ENCODE measurements at regions not wholly inside any gene's neighbourhood (a gene's known extent, or its start where the extent isn't known, plus 50 kb on each side); places are given as distances from the start of the nearest gene placed in this dataset.
"Not testable (repeated sequence)": the region's sequence is repeated elsewhere in the genome, so short reads cannot be mapped to it uniquely, and the experiment has no call there.

- no peak overlapping the region for H3K4me2 ChIP-seq (ENCODE audit: unreplicated experiment)
- H3K36me3 ChIP-seq (ENCODE audit: low read depth), result no peaks in the 10 kb centered on the region
- H3K79me2 ChIP-seq (ENCODE audit: insufficient read depth), result no peaks in the 10 kb centered on the region
- H3K4me3 ChIP-seq, result no peak overlapping the region
- peak overlapping the region; percentile 50; the same call in 1 of the 2 replicates for H2AFZ ChIP-seq
- WGBS, 2 experiments (ENCODE audit: low coverage in 1 of 2, low lambda C conversion rate in 2 of 2, missing lambda C conversion rate in 2 of 2), result 54 to 55% methylated on average over 8 of the region's 8 CpGs
- TF ChIP-seq EZH2 (IDR thresholded peaks at IDR 0.05; ENCODE audit: insufficient read depth, poor library complexity, severe bottlenecking), result no peak
- no peak for TF ChIP-seq EZH2phosphoT487 (IDR thresholded peaks at IDR 0.05; ENCODE audit: insufficient read depth, low read depth)
- peaks cover 17% of the 10 kb centered on the region for H3K4me1 ChIP-seq (ENCODE audit: insufficient read depth)
- H3F3A ChIP-seq (ENCODE audit: insufficient read depth), result peaks cover 8% of the 10 kb centered on the region
- H3K27me3 ChIP-seq (replicated peaks; ENCODE audit: insufficient read depth), result no peaks in the 10 kb centered on the region
- H3K27ac ChIP-seq, result no peak overlapping the region
- H4K20me1 ChIP-seq (ENCODE audit: insufficient read depth), result no peaks in the 10 kb centered on the region
- H3K9me3 ChIP-seq (ENCODE audit: low read depth), result no peaks in the 10 kb centered on the region
- peak; percentile 29 for DNase-seq
- in situ Hi-C loops (cut with MboI), result no loop called here
- no peak overlapping the region for H3K9ac ChIP-seq
- H3K9me2 ChIP-seq (ENCODE audit: insufficient read depth), result no peaks in the 10 kb centered on the region
Measured at GRCh38 chr4:128653527-128654444, 155.7 kb upstream of the JADE1 start.

- peak; percentile 80 for DNase-seq
- H3F3A ChIP-seq (ENCODE audit: insufficient read depth), result peaks cover 8% of the 10 kb centered on the region
- H3K36me3 ChIP-seq (ENCODE audit: low read depth), result no peaks in the 10 kb centered on the region
- H3K9me3 ChIP-seq (ENCODE audit: low read depth), result no peaks in the 10 kb centered on the region
- H3K9ac ChIP-seq, result no peak overlapping the region
- no peaks in the 10 kb centered on the region for H3K9me2 ChIP-seq (ENCODE audit: insufficient read depth)
- H3K4me2 ChIP-seq (ENCODE audit: unreplicated experiment), result peak overlapping the region; percentile 0
- H3K4me1 ChIP-seq (ENCODE audit: insufficient read depth), result peaks cover 11% of the 10 kb centered on the region
- 0 out of 2 replicates have a peak overlapping the region, but pooled peaks have one; percentile 22 for H3K27ac ChIP-seq
- H2AFZ ChIP-seq, result peak overlapping the region; percentile 40; the same call in 1 of the 2 replicates
- no peak overlapping the region for H3K4me3 ChIP-seq
- H4K20me1 ChIP-seq (ENCODE audit: insufficient read depth), result no peaks in the 10 kb centered on the region
- TF ChIP-seq EZH2phosphoT487 (IDR thresholded peaks at IDR 0.05; ENCODE audit: insufficient read depth, low read depth) (no peak), EZH2 (IDR thresholded peaks at IDR 0.05; ENCODE audit: insufficient read depth, poor library complexity, severe bottlenecking) (no peak)
- no peaks in the 10 kb centered on the region for H3K79me2 ChIP-seq (ENCODE audit: insufficient read depth)
- WGBS, 2 experiments (ENCODE audit: low coverage in 1 of 2, low lambda C conversion rate in 2 of 2, missing lambda C conversion rate in 2 of 2), result 62 to 69% methylated on average over 1 of the region's 1 CpG
- no peaks in the 10 kb centered on the region for H3K27me3 ChIP-seq (replicated peaks; ENCODE audit: insufficient read depth)
- in situ Hi-C loops (cut with MboI), result no loop called here
Measured at GRCh38 chr4:128649575-128650205, 159.8 kb upstream of the JADE1 start.

- Histone ChIP-seq H4K20me1 (ENCODE audit: insufficient read depth) (no peaks in the 10 kb centered on the region), H3K27me3 (replicated peaks; ENCODE audit: insufficient read depth) (no peaks in the 10 kb centered on the region), H3K4me1 (ENCODE audit: insufficient read depth) (peaks cover 11% of the 10 kb centered on the region), H3K9me2 (ENCODE audit: insufficient read depth) (no peaks in the 10 kb centered on the region), H3K27ac (no peak overlapping the region), H3K9me3 (ENCODE audit: low read depth) (no peaks in the 10 kb centered on the region), H3K4me3 (no peak overlapping the region), H3K36me3 (ENCODE audit: low read depth) (no peaks in the 10 kb centered on the region), H2AFZ (0 out of 2 replicates have a peak overlapping the region, but pooled peaks have one; percentile 40), H3K79me2 (ENCODE audit: insufficient read depth) (no peaks in the 10 kb centered on the region), H3K4me2 (ENCODE audit: unreplicated experiment) (no peak overlapping the region), H3F3A (ENCODE audit: insufficient read depth) (peaks cover 8% of the 10 kb centered on the region), H3K9ac (no peak overlapping the region)
- no peak for DNase-seq
- 24 to 29% methylated on average over 1 of the region's 1 CpG for WGBS, 2 experiments (ENCODE audit: low coverage in 1 of 2, low lambda C conversion rate in 2 of 2, missing lambda C conversion rate in 2 of 2)
- in situ Hi-C loops (cut with MboI), result no loop called here
- TF ChIP-seq EZH2 (IDR thresholded peaks at IDR 0.05; ENCODE audit: insufficient read depth, poor library complexity, severe bottlenecking) (no peak), EZH2phosphoT487 (IDR thresholded peaks at IDR 0.05; ENCODE audit: insufficient read depth, low read depth) (no peak)
Measured at GRCh38 chr4:128649161-128649560, 160.3 kb upstream of the JADE1 start.

- H3K4me3 ChIP-seq, result no peak overlapping the region
- no peak overlapping the region for H3K4me2 ChIP-seq (ENCODE audit: unreplicated experiment)
- no peak overlapping the region for H3K9ac ChIP-seq
- H3K27me3 ChIP-seq (replicated peaks; ENCODE audit: insufficient read depth), result no peaks in the 10 kb centered on the region
- TF ChIP-seq EZH2 (IDR thresholded peaks at IDR 0.05; ENCODE audit: insufficient read depth, poor library complexity, severe bottlenecking) (no peak), EZH2phosphoT487 (IDR thresholded peaks at IDR 0.05; ENCODE audit: insufficient read depth, low read depth) (no peak)
- H3K9me2 ChIP-seq (ENCODE audit: insufficient read depth), result no peaks in the 10 kb centered on the region
- no peaks in the 10 kb centered on the region for H3K36me3 ChIP-seq (ENCODE audit: low read depth)
- H3K27ac ChIP-seq, result no peak overlapping the region
- WGBS, 2 experiments (ENCODE audit: low coverage in 1 of 2, low lambda C conversion rate in 2 of 2, missing lambda C conversion rate in 2 of 2), result 95 to 100% methylated on average over 1 of the region's 1 CpG
- no peaks in the 10 kb centered on the region for H3K9me3 ChIP-seq (ENCODE audit: low read depth)
- H4K20me1 ChIP-seq (ENCODE audit: insufficient read depth), result no peaks in the 10 kb centered on the region
- no peaks in the 10 kb centered on the region for H3K79me2 ChIP-seq (ENCODE audit: insufficient read depth)
- peaks cover 11% of the 10 kb centered on the region for H3K4me1 ChIP-seq (ENCODE audit: insufficient read depth)
- no peak overlapping the region for H2AFZ ChIP-seq
- DNase-seq, result no peak
- in situ Hi-C loops (cut with MboI), result no loop called here
- H3F3A ChIP-seq (ENCODE audit: insufficient read depth), result peaks cover 8% of the 10 kb centered on the region
Measured at GRCh38 chr4:128648021-128648420, 161.5 kb upstream of the JADE1 start.

- H2AFZ ChIP-seq; H3K36me3 ChIP-seq (ENCODE audit: low read depth); H3K9ac ChIP-seq; H4K20me1 ChIP-seq (ENCODE audit: insufficient read depth); H3K27me3 ChIP-seq (replicated peaks; ENCODE audit: insufficient read depth); DNase-seq; H3K4me3 ChIP-seq; H3K9me2 ChIP-seq (ENCODE audit: insufficient read depth); H3K27ac ChIP-seq; H3K4me2 ChIP-seq (ENCODE audit: unreplicated experiment); H3F3A ChIP-seq (ENCODE audit: insufficient read depth); in situ Hi-C loops (cut with MboI); H3K79me2 ChIP-seq (ENCODE audit: insufficient read depth); H3K9me3 ChIP-seq (ENCODE audit: low read depth): not testable (repeated sequence)
- WGBS, 2 experiments (ENCODE audit: low coverage in 1 of 2, low lambda C conversion rate in 2 of 2, missing lambda C conversion rate in 2 of 2), result 40 to 68% methylated on average over 1 of the region's 1 CpG
- peaks cover 11% of the 10 kb centered on the region for H3K4me1 ChIP-seq (ENCODE audit: insufficient read depth)
Measured at GRCh38 chr4:128646893-128647292, 162.6 kb upstream of the JADE1 start.

- H3K4me2 ChIP-seq (ENCODE audit: unreplicated experiment); H3K4me3 ChIP-seq; H2AFZ ChIP-seq; in situ Hi-C loops (cut with MboI); H3K9ac ChIP-seq; H3K36me3 ChIP-seq (ENCODE audit: low read depth); H3K9me3 ChIP-seq (ENCODE audit: low read depth); H3F3A ChIP-seq (ENCODE audit: insufficient read depth); H3K27me3 ChIP-seq (replicated peaks; ENCODE audit: insufficient read depth); H3K9me2 ChIP-seq (ENCODE audit: insufficient read depth); H4K20me1 ChIP-seq (ENCODE audit: insufficient read depth); DNase-seq; H3K79me2 ChIP-seq (ENCODE audit: insufficient read depth); H3K27ac ChIP-seq: not testable (repeated sequence)
- 64 to 71% methylated on average over 14 to 18 of the region's 18 CpGs for WGBS, 2 experiments (ENCODE audit: low coverage in 1 of 2, low lambda C conversion rate in 2 of 2, missing lambda C conversion rate in 2 of 2)
- H3K4me1 ChIP-seq (ENCODE audit: insufficient read depth), result peaks cover 11% of the 10 kb centered on the region
Measured at GRCh38 chr4:128644693-128645654, 164.5 kb upstream of the JADE1 start.

Data from GM23248 (cell line).